GM12865 (cell line): ENCODE measurements at regions not wholly inside any gene's neighbourhood (a gene's known extent, or its start where the extent isn't known, plus 50 kb on each side); places are given as distances from the start of the nearest gene placed in this dataset.
"Not testable (repeated sequence)": the region's sequence is repeated elsewhere in the genome, so short reads cannot be mapped to it uniquely, and the experiment has no call there.

Experiments used
- DNase-seq: peaks from one replicate; pipeline ENCODE4 v3.0.0; 2010; ENCODE audit warnings: low read depth
- H3K4me3 ChIP-seq: 2 replicates; pipeline ENCODE4 v1.5.1; 2011; ENCODE audit warnings: mild to moderate bottlenecking, low read depth, low read length, control low read depth
- CTCF ChIP-seq: IDR thresholded peaks from 2 replicates; pipeline ENCODE4 v1.5.1; 2011; ENCODE audit warnings: low read length, control low read depth, low read depth, inconsistent platforms; ENCODE audit not compliant: insufficient read depth; ENCODE audit errors: missing control alignments

DNA sequence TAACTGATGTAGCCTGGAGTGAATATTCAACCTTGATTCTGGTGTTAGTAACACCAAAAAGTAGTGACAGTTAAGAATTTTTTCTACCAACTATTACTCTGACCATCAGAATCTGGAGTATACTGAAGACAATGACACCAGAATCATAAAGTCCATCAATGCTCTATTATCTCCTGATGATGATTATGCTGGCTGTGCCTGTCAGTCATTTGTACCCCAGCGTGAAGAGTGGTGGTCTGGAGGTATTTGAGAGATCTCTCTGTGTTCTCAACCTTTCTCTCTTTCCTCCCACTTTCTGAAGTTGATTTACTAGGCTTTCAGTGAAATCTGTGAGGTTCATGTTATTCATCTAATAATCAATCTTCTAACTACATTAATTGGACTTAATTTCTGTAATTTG, 615.4 kb downstream of the SLC16A7 start:
- no peak for DNase-seq
- TF ChIP-seq CTCF = no peak
- H3K4me3 ChIP-seq = no peak overlapping the region

GRCh38 chr12:60212159-60213000, 616.6 kb downstream of the SLC16A7 start:
- no peak overlapping the region for H3K4me3 ChIP-seq
- no peak for DNase-seq
- TF ChIP-seq CTCF = no peak

DNA sequence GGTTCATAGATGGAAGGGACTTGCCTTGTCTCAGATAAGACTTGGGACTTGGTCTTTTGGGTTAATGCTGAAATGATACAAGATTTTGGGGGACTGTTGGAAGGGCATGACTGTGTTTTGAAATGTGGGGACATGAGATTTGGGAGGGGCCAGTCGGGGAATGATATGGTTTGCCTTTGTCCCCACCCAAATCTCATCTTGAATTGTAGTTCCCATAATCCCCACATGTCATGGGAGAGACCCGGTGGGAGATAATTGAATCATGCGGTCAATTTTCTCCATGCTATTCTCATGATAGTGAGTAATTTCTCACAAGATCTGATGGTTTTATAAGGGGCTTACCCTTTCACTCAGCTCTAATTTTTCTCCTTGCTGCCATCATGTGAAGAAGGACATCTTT, 617.4 kb downstream of the SLC16A7 start:
- H3K4me3 ChIP-seq, DNase-seq: not testable (repeated sequence)

- DNase-seq = no peak
- no peak for TF ChIP-seq CTCF
- H3K4me3 ChIP-seq = no peak overlapping the region
These were observed 620.4 kb downstream of the SLC16A7 start for GRCh38 chr12:60216226-60216625.

GRCh38 chr12:60223242-60223641, 627.4 kb downstream of the SLC16A7 start:
- TF ChIP-seq CTCF = no peak
- H3K4me3 ChIP-seq = no peak overlapping the region
- no peak for DNase-seq

- DNase-seq = no peak
- no peak for TF ChIP-seq CTCF
- H3K4me3 ChIP-seq = no peak overlapping the region
These were observed 629.6 kb downstream of the SLC16A7 start for GRCh38 chr12:60225216-60226000.

GRCh38 chr12:60227916-60228315, 632.1 kb downstream of the SLC16A7 start:
- TF ChIP-seq CTCF = no peak
- DNase-seq = no peak
- no peak overlapping the region for H3K4me3 ChIP-seq
